ENCODE measurements at regions not wholly inside any gene's neighbourhood (a gene's known extent, or its start where the extent isn't known, plus 50 kb on each side); places are given as distances from the start of the nearest gene placed in this dataset.

GRCh38 chr6:137761072-137761471 is 106.0 kb upstream of the TNFAIP3 start:
- ATAC-seq (replicated peaks) = no peak
- H3K27ac Mint-ChIP-seq = no peak overlapping the region
- H3K4me1 Mint-ChIP-seq = peaks cover 3% of the 10 kb centered on the region
- H3K9me3 Mint-ChIP-seq = no peaks in the 10 kb centered on the region
- H3K4me3 Mint-ChIP-seq = no peak overlapping the region
- H3K36me3 Mint-ChIP-seq (ENCODE audit: low read depth) = no peaks in the 10 kb centered on the region
- H3K27me3 Mint-ChIP-seq = no peaks in the 10 kb centered on the region

- H3K27me3 Mint-ChIP-seq = no peaks in the 10 kb centered on the region
- ATAC-seq (replicated peaks) = no peak
- no peak overlapping the region for H3K27ac Mint-ChIP-seq
- H3K4me1 Mint-ChIP-seq = peaks cover 3% of the 10 kb centered on the region
- H3K4me3 Mint-ChIP-seq = no peak overlapping the region
- H3K36me3 Mint-ChIP-seq (ENCODE audit: low read depth) = no peaks in the 10 kb centered on the region
- H3K9me3 Mint-ChIP-seq = no peaks in the 10 kb centered on the region
These were observed 105.6 kb upstream of the TNFAIP3 start for GRCh38 chr6:137761487-137761886.

GRCh38 chr6:137762168-137763090 is 104.6 kb upstream of the TNFAIP3 start:
- Mint-ChIP-seq H3K36me3 (ENCODE audit: low read depth) (no peaks in the 10 kb centered on the region), H3K4me3 (no peak overlapping the region), H3K4me1 (peaks cover 9% of the 10 kb centered on the region), H3K27ac (no peak overlapping the region), H3K27me3 (no peaks in the 10 kb centered on the region), H3K9me3 (no peaks in the 10 kb centered on the region)
- ATAC-seq (replicated peaks) = no peak

GRCh38 chr6:137763436-137763835 is 103.6 kb upstream of the TNFAIP3 start:
- H3K27me3 Mint-ChIP-seq = no peaks in the 10 kb centered on the region
- no peak for ATAC-seq (replicated peaks)
- H3K36me3 Mint-ChIP-seq (ENCODE audit: low read depth) = no peaks in the 10 kb centered on the region
- H3K4me1 Mint-ChIP-seq = peaks cover 17% of the 10 kb centered on the region
- H3K4me3 Mint-ChIP-seq = no peak overlapping the region
- no peak overlapping the region for H3K27ac Mint-ChIP-seq
- peaks cover 5% of the 10 kb centered on the region for H3K9me3 Mint-ChIP-seq

- Mint-ChIP-seq H3K36me3 (ENCODE audit: low read depth) (no peaks in the 10 kb centered on the region), H3K4me3 (no peak overlapping the region), H3K27me3 (no peaks in the 10 kb centered on the region), H3K4me1 (peaks cover 20% of the 10 kb centered on the region), H3K9me3 (peaks cover 6% of the 10 kb centered on the region), H3K27ac (no peak overlapping the region)
- ATAC-seq (replicated peaks) = no peak
These were observed 103.2 kb upstream of the TNFAIP3 start for GRCh38 chr6:137763886-137764285.

GRCh38 chr6:137764464-137764863 is 102.6 kb upstream of the TNFAIP3 start:
- Mint-ChIP-seq H3K4me3 (no peak overlapping the region), H3K9me3 (peaks cover 9% of the 10 kb centered on the region), H3K27ac (no peak overlapping the region), H3K36me3 (ENCODE audit: low read depth) (no peaks in the 10 kb centered on the region), H3K4me1 (peaks cover 24% of the 10 kb centered on the region), H3K27me3 (no peaks in the 10 kb centered on the region)
- ATAC-seq (replicated peaks) = no peak

GRCh38 chr6:137765059-137765458 is 102.0 kb upstream of the TNFAIP3 start:
- Mint-ChIP-seq H3K9me3 (peaks cover 9% of the 10 kb centered on the region), H3K4me3 (no peak overlapping the region), H3K4me1 (peaks cover 24% of the 10 kb centered on the region), H3K36me3 (ENCODE audit: low read depth) (no peaks in the 10 kb centered on the region), H3K27me3 (no peaks in the 10 kb centered on the region), H3K27ac (no peak overlapping the region)
- ATAC-seq (replicated peaks) = no peak

GRCh38 chr6:137766596-137767370 is 100.3 kb upstream of the TNFAIP3 start:
- H3K27ac Mint-ChIP-seq = peak overlapping the region; percentile 26
- H3K4me3 Mint-ChIP-seq = no peak overlapping the region
- H3K27me3 Mint-ChIP-seq = no peaks in the 10 kb centered on the region
- no peaks in the 10 kb centered on the region for H3K36me3 Mint-ChIP-seq (ENCODE audit: low read depth)
- peaks cover 9% of the 10 kb centered on the region for H3K9me3 Mint-ChIP-seq
- peaks cover 24% of the 10 kb centered on the region for H3K4me1 Mint-ChIP-seq
- ATAC-seq (replicated peaks) = no peak

- H3K4me1 Mint-ChIP-seq = peaks cover 24% of the 10 kb centered on the region
- H3K9me3 Mint-ChIP-seq = peaks cover 12% of the 10 kb centered on the region
- H3K27me3 Mint-ChIP-seq = no peaks in the 10 kb centered on the region
- H3K27ac Mint-ChIP-seq = peak overlapping the region; percentile 87
- H3K36me3 Mint-ChIP-seq (ENCODE audit: low read depth) = no peaks in the 10 kb centered on the region
- peak overlapping the region; percentile 73 for H3K4me3 Mint-ChIP-seq
- ATAC-seq (replicated peaks) = no peak
These were observed 99.6 kb upstream of the TNFAIP3 start for GRCh38 chr6:137767465-137767864.

- Mint-ChIP-seq H3K27me3 (no peaks in the 10 kb centered on the region), H3K27ac (peak overlapping the region; percentile 87), H3K36me3 (ENCODE audit: low read depth) (no peaks in the 10 kb centered on the region), H3K4me1 (peaks cover 24% of the 10 kb centered on the region), H3K9me3 (peaks cover 13% of the 10 kb centered on the region), H3K4me3 (peak overlapping the region; percentile 73)
- ATAC-seq (replicated peaks) = peak; percentile 40
These were observed 99.0 kb upstream of the TNFAIP3 start for GRCh38 chr6:137767911-137768690.

GRCh38 chr6:137768935-137769334 is 98.1 kb upstream of the TNFAIP3 start:
- Mint-ChIP-seq H3K27ac (peak overlapping the region; percentile 87), H3K4me3 (peak overlapping the region; percentile 73), H3K36me3 (ENCODE audit: low read depth) (no peaks in the 10 kb centered on the region), H3K9me3 (peaks cover 13% of the 10 kb centered on the region), H3K27me3 (no peaks in the 10 kb centered on the region), H3K4me1 (peaks cover 21% of the 10 kb centered on the region)
- ATAC-seq (replicated peaks) = no peak

GRCh38 chr6:137769797-137770362 is 97.2 kb upstream of the TNFAIP3 start:
- Mint-ChIP-seq H3K9me3 (peaks cover 13% of the 10 kb centered on the region), H3K27ac (no peak overlapping the region), H3K27me3 (no peaks in the 10 kb centered on the region), H3K4me3 (no peak overlapping the region), H3K4me1 (peaks cover 21% of the 10 kb centered on the region), H3K36me3 (ENCODE audit: low read depth) (no peaks in the 10 kb centered on the region)
- no peak for ATAC-seq (replicated peaks)

- Mint-ChIP-seq H3K9me3 (peaks cover 13% of the 10 kb centered on the region), H3K4me3 (no peak overlapping the region), H3K4me1 (peaks cover 14% of the 10 kb centered on the region), H3K27me3 (no peaks in the 10 kb centered on the region), H3K36me3 (ENCODE audit: low read depth) (no peaks in the 10 kb centered on the region), H3K27ac (peak overlapping the region; percentile 11)
- ATAC-seq (replicated peaks) = no peak
These were observed 94.4 kb upstream of the TNFAIP3 start for GRCh38 chr6:137772541-137773250.
